ENCODE measurements at regions not wholly inside any gene's neighbourhood (a gene's known extent, or its start where the extent isn't known, plus 50 kb on each side); places are given as distances from the start of the nearest gene placed in this dataset.
"Not testable (repeated sequence)": the region's sequence is repeated elsewhere in the genome, so short reads cannot be mapped to it uniquely, and the experiment has no call there.

DNA sequence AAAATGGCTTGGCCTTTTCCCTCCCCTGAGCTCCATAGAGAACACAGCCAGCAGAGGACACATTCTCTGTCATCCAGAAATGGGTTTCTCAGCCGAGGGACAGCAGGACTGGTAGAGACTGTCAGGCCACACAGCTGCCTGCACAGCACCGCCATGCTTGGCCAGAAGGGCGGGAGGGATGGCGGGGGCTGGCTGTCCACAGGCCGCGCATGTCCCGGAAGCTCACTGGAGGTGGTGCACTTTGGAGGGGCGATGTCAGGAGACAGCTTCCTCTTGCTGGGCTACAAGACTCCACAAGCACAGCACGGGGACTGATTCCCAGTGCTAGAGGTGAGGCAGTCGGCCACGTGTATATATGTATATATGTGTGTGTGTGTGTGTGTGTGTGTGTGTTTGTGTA is 125.3 kb downstream of the GOLGA6L4 start:
- not testable (repeated sequence) for DNase-seq (ENCODE audit: extremely low read depth in 1 of 2, low read depth in 1 of 2)

GRCh38 chr15:84384421-84384820 is 148.8 kb downstream of the GOLGA6L4 start:
- not testable (repeated sequence) for DNase-seq (ENCODE audit: extremely low read depth in 1 of 2, low read depth in 1 of 2)

- DNase-seq (ENCODE audit: extremely low read depth in 1 of 2, low read depth in 1 of 2): no peak
Measured at GRCh38 chr15:84387086-84387485, 151.5 kb downstream of the GOLGA6L4 start.

- not testable (repeated sequence) for DNase-seq (ENCODE audit: extremely low read depth in 1 of 2, low read depth in 1 of 2)
Measured at GRCh38 chr15:84388201-84388600, 152.6 kb downstream of the GOLGA6L4 start.

DNA sequence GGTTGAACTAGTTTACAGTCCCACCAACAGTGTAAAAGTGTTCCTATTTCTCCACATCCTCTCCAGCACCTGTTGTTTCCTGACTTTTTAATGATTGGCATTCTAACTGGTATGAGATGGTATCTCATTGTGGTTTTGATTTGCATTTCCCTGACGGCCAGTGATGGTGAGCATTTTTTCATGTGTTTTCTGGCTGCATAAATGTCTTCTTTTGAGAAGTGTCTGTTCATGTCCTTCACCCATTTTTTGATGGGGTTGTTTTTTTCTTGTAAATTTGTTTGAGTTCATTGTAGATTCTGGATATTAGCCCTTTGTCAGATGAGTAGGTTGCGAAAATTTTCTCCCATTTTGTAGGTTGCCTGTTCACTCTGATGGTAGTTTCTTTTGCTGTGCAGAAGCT is 153.1 kb downstream of the GOLGA6L4 start:
- not testable (repeated sequence) for DNase-seq (ENCODE audit: extremely low read depth in 1 of 2, low read depth in 1 of 2)

- DNase-seq (ENCODE audit: extremely low read depth in 1 of 2, low read depth in 1 of 2): not testable (repeated sequence)
Measured at GRCh38 chr15:84390324-84390723, 154.8 kb downstream of the GOLGA6L4 start.

DNA sequence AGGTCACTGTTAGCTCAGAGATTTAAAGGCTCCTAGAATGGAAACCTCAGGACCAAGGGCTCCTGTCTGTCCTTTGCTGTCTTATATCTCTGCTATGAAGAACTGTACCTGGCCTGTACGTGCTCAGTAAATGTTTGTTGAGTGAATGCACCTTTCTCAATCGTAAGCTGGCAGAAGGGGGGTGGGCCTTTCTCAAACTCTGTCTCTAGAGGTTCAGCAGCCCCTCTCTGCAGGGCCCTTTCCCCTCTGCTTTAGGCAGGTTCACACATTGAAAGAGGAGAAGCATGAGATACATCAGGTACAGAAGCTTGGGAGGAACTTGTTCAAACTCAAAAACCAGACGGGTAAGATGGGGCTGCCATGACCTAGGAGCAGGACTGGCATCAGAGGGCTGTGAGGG is 155.6 kb downstream of the GOLGA6L4 start:
- DNase-seq (ENCODE audit: extremely low read depth in 1 of 2, low read depth in 1 of 2): no peak

- DNase-seq (ENCODE audit: extremely low read depth in 1 of 2, low read depth in 1 of 2): not testable (repeated sequence)
Measured at GRCh38 chr15:84392020-84392419, 156.4 kb downstream of the GOLGA6L4 start.

- not testable (repeated sequence) for DNase-seq (ENCODE audit: extremely low read depth in 1 of 2, low read depth in 1 of 2)
Measured at GRCh38 chr15:84393386-84393936, 157.9 kb downstream of the GOLGA6L4 start.

DNA sequence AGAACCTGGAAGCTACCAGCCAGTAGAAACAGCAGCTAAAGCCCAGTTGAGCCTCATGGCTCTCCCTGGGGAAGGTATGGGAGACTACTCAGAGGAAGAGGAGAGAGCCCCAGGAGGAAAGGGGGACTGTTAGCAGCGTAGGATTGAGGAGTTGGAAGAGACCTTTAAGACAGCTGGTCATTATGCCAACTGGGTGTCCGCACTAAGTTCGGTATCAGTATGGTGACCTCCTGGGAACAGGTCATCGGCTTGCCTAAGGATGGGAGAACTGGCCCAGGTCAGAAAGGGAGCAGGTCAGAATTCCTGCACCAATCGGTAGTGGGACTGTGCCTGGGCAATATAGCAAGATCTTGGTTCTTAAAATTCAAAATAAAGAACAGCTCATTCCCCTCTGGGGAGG is 158.4 kb downstream of the GOLGA6L4 start:
- not testable (repeated sequence) for DNase-seq (ENCODE audit: extremely low read depth in 1 of 2, low read depth in 1 of 2)

GRCh38 chr15:84395384-84395783 is 159.8 kb downstream of the GOLGA6L4 start:
- DNase-seq (ENCODE audit: extremely low read depth in 1 of 2, low read depth in 1 of 2): not testable (repeated sequence)

DNA sequence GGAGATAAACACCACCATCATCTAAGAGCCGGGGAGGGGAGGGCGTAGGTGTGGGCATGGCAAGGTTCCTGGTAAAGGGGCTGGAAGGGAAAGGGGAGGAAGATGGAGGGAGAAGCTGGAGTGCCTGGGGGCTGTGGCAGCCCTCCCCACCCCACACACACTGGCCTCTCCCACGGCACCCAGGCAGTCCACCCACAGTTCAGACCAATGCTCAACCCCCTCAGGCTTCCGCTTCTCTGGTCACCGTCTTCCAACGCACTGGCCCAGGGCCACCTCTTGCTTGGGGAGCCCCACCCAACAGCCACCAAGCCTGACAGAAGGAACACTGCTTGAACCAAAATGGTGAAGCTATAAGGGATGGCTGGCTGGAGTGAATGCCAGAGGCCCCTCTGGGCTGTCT is 160.3 kb downstream of the GOLGA6L4 start:
- DNase-seq (ENCODE audit: extremely low read depth in 1 of 2, low read depth in 1 of 2): not testable (repeated sequence)

GRCh38 chr15:84397066-84397465 is 161.5 kb downstream of the GOLGA6L4 start:
- not testable (repeated sequence) for DNase-seq (ENCODE audit: extremely low read depth in 1 of 2, low read depth in 1 of 2)

- DNase-seq (ENCODE audit: extremely low read depth in 1 of 2, low read depth in 1 of 2): not testable (repeated sequence)
Measured at GRCh38 chr15:84398087-84398486, 162.5 kb downstream of the GOLGA6L4 start.

DNA sequence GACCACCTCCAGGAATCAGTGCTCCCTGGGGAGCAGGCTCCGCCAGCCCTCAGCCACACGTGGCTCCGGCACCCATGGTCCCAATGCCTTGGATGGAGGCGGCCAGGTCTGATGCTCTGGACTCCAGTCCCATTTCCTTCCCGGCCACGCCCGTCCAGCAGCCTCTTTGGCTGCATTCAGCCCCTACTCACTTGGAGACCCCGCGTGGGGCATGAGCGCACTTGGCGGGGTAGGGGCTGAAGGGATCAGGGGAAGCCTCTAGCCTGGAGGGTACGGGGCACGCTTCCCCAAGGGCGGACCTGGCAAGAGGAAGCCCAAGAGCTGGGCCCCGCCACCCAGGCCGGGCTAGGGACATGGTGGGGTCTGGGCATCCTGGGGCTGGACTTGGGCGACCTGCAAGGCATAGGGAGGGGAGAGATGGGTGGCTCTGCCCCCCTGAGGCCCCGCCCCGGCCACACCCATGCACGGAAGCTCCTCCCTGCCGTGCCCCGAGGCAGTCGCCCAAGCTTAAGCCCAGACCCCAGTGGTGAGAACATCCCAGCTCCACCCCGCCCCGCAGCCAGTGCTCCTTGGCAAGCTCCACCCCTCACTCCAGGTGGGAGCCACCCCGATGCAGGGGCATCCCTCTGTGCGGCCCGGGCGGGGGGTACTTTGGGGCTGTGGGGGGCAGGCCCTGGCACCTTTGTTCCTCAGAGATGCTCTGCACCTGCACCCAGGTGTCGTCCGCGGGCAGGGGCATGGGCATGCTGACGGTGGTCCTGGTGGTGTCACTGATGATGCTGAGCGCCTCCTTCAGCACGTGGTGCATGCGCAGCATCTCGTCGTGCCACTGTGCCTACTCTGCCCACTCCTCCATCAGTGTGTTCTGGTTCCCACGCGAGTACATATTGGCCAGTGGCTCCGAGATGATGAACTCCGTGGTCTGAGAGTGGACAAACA is 163.5 kb downstream of the GOLGA6L4 start:
- no peak for DNase-seq (ENCODE audit: extremely low read depth in 1 of 2, low read depth in 1 of 2)

DNA sequence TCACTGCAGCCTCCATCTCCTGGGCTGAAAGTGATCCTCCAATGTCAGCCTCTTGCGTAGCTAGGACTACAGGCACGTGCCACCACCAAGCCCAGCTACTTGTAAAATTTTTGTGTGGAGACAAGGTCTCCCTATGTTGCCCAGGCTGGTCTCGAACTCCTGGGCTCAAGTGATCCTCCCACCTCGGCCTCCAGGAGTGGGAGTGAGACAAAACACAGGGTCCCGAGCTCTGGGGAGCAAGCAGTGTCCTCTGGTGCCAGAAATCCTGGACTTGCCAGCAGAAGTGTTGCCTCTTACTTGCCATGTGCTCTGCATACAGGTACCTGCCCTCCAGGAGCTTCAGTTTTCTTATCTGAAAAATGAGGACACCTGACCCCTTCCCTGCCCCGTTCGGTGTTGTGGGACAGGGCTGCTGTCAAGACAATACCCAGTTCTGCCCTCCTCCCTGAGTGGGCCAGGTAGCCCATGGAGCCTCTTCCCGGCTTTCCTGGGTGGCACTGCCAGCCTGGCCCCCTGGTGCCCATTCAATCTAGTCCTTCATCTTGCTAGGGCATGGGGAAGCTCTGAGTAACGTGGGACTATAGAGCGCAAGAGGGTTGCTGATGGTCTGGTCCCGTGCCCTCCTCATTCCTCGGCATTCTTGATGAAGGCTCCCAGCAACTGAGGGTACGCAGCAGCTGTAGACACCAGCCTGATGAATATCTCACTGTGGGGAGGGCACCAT is 164.6 kb downstream of the GOLGA6L4 start:
- no peak for DNase-seq (ENCODE audit: extremely low read depth in 1 of 2, low read depth in 1 of 2)

GRCh38 chr15:84400820-84401219 is 165.2 kb downstream of the GOLGA6L4 start:
- no peak for DNase-seq (ENCODE audit: extremely low read depth in 1 of 2, low read depth in 1 of 2)

GRCh38 chr15:84401461-84401860 is 165.9 kb downstream of the GOLGA6L4 start:
- not testable (repeated sequence) for DNase-seq (ENCODE audit: extremely low read depth in 1 of 2, low read depth in 1 of 2)

DNA sequence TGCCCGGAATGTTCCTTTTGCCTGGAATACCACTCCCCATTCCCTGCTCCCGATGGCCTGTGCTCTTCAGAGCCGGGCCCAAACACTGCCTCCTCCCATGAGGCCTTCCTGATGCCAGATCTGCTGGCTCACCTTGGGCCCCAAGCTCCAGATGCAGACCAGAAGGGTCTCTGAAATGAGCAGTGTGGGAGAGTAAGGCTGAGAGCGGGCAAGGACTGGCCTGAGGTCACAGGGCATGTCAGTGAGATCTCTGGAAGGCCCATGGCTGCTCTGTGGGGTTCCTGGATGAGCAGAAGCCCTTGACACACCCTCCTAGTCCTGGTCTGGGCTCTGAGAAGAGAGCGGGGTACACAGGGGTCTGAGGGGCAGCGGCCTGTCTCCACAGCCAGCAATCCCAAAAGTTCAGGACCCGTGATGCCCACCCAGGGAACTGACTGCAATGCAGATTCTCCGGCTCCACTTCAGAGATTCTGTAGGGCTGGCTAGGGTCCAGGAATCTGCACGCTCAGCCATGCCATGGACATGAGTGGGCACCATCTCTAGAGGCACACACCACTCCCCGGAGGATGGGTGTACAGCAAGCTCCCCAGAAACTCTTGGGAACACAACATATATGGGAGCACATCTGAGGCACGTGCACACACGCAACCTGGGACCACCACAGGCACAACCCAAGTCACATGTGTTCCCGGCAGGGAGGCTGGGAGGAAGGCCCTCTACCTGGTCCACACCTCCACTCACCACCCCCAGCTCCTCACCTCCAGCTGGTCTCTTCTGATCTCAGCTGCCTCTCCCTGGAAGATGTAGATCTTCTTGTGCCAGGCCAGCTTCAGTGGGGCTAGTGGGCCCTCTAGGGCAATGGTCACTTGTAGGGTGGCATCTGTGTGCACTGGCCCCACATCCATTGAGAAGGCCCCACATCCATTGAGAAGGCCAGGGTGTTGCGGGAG is 166.6 kb downstream of the GOLGA6L4 start:
- not testable (repeated sequence) for DNase-seq (ENCODE audit: extremely low read depth in 1 of 2, low read depth in 1 of 2)

DNA sequence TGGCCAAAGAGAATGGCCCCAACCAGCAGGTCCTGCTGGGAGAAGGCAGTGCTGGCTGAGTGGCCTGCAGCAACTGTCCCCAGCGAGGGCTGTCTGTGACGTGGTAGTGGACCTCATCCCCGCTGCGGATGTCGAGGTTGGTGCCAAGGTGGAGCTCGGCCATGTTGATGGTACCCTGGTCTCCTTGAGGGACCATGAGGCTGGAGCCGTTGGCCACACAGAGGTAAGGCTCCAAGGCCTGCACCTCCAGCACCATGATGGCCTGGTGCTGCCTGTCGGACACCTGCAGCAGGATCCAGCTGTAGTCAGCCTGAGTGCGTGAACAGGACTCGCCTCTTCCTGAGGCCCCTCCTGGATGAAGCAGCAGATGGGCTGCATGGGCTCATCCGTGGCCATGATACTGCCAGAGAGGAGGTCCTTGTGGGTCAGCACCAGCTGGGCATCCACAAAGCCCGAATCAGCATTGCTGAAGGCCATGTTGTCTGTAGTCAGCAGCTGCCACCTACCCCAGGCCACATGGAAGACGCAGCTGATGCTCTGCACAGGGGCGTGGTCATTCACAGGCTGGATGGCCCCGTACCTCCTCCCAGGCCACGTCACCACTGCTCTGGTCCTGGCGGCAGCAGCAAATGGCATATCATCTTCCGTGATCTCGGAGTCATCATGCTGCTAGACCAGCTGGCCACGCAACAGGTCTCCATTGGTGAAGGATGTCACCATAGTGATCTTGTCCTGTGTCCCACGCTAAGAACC is 167.5 kb downstream of the GOLGA6L4 start:
- no peak for DNase-seq (ENCODE audit: extremely low read depth in 1 of 2, low read depth in 1 of 2)

All from stimulated activated CD8-positive, alpha-beta memory T cell treated with anti-CD3 and anti-CD28 coated beads, Interleukin-7, amount 100 ng/mL, for 48 hours (primary cell).